ENCODE measurements at regions not wholly inside any gene's neighbourhood (a gene's known extent, or its start where the extent isn't known, plus 50 kb on each side); places are given as distances from the start of the nearest gene placed in this dataset.

- TF ChIP-seq YY1 (IDR thresholded peaks at IDR 0.05; ENCODE audit: low read depth) (no peak), FOXM1 (IDR thresholded peaks at IDR 0.05; ENCODE audit: borderline replicate concordance, low read depth) (no peak), TAF1 (IDR thresholded peaks at IDR 0.05; ENCODE audit: low read depth) (no peak), CEBPB (IDR thresholded peaks at IDR 0.05) (no peak), EGR1 (IDR thresholded peaks at IDR 0.05) (no peak), EP300 (IDR thresholded peaks at IDR 0.05; ENCODE audit: borderline replicate concordance) (no peak), TCF12 (IDR thresholded peaks at IDR 0.05; ENCODE audit: low read depth) (no peak), CREB1 (IDR thresholded peaks at IDR 0.05; ENCODE audit: low read depth) (no peak), RAD21 (IDR thresholded peaks at IDR 0.05; ENCODE audit: low read depth) (no peak), TEAD4 (IDR thresholded peaks at IDR 0.05) (no peak), ZBTB7A (IDR thresholded peaks at IDR 0.05; ENCODE audit: low read depth) (no peak)
- TF ChIP-seq, protein P1, sequence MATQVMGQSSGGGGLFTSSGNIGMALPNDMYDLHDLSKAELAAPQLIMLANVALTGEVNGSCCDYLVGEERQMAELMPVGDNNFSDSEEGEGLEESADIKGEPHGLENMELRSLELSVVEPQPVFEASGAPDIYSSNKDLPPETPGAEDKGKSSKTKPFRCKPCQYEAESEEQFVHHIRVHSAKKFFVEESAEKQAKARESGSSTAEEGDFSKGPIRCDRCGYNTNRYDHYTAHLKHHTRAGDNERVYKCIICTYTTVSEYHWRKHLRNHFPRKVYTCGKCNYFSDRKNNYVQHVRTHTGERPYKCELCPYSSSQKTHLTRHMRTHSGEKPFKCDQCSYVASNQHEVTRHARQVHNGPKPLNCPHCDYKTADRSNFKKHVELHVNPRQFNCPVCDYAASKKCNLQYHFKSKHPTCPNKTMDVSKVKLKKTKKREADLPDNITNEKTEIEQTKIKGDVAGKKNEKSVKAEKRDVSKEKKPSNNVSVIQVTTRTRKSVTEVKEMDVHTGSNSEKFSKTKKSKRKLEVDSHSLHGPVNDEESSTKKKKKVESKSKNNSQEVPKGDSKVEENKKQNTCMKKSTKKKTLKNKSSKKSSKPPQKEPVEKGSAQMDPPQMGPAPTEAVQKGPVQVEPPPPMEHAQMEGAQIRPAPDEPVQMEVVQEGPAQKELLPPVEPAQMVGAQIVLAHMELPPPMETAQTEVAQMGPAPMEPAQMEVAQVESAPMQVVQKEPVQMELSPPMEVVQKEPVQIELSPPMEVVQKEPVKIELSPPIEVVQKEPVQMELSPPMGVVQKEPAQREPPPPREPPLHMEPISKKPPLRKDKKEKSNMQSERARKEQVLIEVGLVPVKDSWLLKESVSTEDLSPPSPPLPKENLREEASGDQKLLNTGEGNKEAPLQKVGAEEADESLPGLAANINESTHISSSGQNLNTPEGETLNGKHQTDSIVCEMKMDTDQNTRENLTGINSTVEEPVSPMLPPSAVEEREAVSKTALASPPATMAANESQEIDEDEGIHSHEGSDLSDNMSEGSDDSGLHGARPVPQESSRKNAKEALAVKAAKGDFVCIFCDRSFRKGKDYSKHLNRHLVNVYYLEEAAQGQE (IDR thresholded peaks at IDR 0.05; ENCODE audit: low read depth): no peak
- TF ChIP-seq, protein P2, sequence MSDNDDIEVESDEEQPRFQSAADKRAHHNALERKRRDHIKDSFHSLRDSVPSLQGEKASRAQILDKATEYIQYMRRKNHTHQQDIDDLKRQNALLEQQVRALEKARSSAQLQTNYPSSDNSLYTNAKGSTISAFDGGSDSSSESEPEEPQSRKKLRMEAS (IDR thresholded peaks at IDR 0.05): no peak
- TF ChIP-seq, protein P3, sequence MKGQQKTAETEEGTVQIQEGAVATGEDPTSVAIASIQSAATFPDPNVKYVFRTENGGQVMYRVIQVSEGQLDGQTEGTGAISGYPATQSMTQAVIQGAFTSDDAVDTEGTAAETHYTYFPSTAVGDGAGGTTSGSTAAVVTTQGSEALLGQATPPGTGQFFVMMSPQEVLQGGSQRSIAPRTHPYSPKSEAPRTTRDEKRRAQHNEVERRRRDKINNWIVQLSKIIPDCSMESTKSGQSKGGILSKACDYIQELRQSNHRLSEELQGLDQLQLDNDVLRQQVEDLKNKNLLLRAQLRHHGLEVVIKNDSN (IDR thresholded peaks at IDR 0.05): no peak
Observed at GRCh38 chr3:19016851-19017250, 131.5 kb upstream of the KCNH8 start.

Data from Ishikawa (cell line).